ENCODE measurements at regions not wholly inside any gene's neighbourhood (a gene's known extent, or its start where the extent isn't known, plus 50 kb on each side); places are given as distances from the start of the nearest gene placed in this dataset.
"Not testable (repeated sequence)": the region's sequence is repeated elsewhere in the genome, so short reads cannot be mapped to it uniquely, and the experiment has no call there.

DNA sequence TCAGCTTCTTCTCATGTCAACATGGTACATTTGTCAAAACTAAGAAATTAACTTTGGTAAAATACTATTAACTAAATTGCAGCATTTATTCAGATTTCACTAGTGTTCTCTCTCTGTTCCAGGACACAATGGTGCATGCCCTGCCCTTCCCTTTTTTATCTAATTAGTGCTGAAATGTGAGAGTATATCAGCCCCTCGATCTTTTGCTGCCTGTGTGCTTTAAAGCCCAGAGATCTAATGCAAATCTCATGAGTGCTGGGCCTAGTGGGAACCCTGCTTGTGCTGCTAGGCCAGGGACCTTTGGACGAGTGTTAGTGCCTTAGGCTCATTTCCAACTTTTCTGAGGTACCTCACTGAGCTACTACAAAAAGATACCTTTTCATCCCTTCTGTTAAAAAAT lies 221.1 kb upstream of the EDNRB start:
- DNase-seq (ENCODE audit: low read depth, low spot score) = no peak

DNA sequence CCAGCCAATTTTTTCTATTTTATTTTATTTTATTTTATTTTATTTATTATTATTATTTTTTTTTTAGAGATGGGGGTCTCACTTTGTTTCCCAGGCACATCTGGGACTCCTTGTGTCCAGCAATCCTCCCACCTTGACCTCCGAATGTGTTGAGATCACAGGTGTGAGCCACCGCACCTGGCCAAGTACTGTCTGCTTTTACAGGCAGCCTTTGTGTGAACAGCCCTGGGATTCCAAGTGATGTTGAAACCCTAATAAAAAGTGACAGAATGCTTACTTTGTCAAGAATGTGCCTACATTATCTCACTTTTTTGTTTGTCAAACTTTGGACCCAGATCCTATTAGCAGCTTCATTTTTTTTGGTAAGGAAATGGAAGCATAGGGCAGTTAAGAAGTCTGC lies 220.1 kb upstream of the EDNRB start:
- DNase-seq (ENCODE audit: low read depth, low spot score) = no peak

DNA sequence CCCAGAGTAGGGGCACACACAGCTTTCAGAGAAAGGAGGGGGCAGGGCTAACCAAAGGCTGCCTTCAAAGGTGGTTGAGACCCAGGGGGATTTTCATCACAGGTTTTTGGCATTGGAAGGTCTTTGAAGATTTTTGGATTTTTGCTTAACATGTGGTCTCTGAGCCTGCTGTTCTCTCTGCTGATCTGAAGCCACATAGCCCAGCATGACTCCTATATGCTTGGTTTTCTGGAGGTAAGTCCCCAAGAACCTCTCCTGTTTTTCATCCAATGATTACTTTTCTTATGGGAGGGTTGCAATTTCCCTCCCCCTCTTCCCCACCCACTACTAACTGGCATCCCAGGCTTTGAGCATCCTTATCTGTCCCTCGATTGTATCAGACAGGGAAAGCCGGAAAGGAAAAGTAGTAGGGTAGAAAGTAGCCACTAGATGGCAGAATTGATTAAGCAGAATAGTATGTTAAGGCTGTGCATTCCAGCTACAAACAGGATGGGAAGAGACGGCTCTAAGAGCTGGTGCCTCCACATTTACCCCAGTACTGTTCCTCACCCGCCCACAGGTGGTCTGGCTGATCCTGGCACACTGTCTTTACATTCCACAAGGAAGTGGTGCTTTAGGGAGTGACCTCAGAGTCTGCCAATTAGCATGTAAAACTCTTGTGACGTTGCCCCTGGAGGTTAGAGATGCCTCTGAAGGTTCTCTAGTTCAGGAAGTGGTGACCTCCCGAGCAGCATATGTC lies 218.9 kb upstream of the EDNRB start:
- DNase-seq (ENCODE audit: low read depth, low spot score) = peak; percentile 81

DNA sequence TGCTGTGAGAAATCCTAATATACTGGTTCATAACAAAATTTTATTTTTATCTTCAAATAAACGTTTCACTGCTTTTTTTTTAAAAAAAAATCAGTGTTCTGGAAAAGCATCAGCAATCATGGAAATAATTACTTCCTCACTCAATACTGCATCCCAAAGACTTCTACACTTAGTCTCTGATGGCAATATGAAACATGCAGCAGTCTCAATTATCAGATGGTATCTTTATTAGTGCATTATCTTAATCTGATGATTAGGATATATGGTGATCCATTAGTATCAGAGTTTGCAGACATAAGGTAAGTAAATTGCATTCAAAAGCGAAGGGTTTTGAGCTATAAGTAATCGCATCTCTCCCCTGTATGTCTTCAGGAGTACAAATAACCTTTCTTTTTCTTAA lies 218.3 kb upstream of the EDNRB start:
- no peak for DNase-seq (ENCODE audit: low read depth, low spot score)

DNA sequence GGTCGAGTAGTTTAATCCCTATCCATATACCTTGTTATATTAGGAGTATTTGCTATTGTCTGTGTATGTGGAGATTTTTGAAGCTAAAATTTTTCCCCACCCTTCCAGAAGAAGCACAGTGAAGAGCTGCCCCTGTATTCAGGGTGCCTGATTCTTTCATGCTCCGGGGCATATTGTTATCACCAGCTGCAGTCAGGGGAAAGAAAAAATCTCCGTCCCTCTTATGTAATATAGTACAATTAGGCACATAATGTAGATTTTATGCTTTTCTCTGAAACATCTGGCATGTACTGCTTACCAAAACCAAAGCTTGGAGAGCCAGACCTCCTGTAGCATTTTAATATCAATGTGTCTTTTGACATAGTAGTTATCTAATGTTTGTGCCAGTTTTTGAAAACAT lies 214.9 kb upstream of the EDNRB start:
- DNase-seq (ENCODE audit: low read depth, low spot score) = no peak

DNA sequence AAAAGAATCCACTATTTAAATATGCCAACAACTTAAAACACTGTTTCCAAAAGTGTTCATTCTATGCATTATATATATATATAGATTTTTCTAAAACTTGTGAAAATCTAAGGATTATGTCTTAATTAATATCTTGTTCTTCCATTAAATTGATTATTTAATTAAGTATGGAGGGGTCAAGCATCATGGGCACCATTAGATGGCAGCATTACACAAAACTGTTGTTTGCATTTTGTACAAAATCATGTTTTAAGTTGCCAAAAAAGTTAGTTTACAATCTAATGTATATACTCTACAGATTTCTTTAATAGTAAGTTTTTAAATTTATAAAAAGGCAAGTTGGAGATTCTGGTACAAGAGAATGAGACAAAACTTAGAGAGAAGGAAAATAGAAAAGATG lies 213.2 kb upstream of the EDNRB start:
- DNase-seq (ENCODE audit: low read depth, low spot score) = peak; percentile 12

DNA sequence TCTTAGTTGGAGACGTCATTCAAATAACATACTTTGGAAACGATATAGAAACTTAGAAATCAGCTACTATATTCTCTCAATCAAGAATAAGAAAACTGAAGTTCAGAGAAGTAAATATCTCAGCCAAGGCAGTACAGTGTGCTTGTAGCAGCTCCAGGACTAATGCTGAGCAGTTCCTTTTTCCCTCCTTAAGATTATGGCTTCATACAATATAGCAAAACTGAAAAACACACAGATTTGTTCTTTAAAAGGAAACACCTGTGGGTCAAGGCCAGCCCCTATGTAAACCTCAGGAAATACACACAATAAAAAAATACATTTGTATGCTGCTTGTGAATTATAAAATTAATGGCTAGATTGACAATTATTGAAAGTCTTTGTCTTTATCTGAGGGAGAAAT lies 212.7 kb upstream of the EDNRB start:
- DNase-seq (ENCODE audit: low read depth, low spot score) = no peak

DNA sequence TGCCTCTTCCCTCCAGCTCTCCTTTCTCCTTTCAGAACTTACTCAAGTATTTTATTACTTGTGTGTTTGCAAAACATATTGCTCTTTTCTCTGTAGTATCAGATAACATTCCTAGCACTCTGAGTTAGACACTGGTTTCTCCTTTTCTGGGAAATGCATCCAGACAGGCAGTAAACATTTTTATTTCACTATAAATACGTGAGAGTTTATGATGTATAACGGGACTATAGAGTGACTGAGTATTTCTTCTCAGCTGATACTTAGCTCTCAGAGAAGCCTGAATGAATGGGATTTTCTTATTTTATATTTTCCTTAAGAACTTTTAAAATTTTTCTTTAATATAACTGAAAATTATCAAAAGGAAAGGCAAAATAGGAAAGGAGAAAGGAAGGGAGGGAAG lies 211.2 kb upstream of the EDNRB start:
- DNase-seq (ENCODE audit: low read depth, low spot score) = no peak

DNA sequence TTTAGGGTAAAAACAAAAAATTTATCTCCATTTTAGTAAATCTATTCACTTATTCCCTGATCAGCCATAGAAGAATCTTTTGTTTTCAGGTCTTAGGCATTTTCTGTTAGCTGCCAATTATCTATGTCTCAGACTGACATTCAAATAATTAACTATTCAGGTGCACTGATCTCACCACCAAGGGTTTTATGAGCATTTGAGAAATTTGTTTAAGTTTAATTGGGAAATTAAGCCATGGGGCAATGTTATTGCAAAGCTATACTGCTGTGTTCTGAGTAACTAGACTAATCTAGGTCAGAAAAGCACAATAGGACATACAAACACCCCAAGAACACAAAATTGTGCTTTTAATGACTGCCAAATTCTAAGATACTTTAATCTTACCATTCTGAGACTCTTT lies 210.7 kb upstream of the EDNRB start:
- DNase-seq (ENCODE audit: low read depth, low spot score) = no peak

DNA sequence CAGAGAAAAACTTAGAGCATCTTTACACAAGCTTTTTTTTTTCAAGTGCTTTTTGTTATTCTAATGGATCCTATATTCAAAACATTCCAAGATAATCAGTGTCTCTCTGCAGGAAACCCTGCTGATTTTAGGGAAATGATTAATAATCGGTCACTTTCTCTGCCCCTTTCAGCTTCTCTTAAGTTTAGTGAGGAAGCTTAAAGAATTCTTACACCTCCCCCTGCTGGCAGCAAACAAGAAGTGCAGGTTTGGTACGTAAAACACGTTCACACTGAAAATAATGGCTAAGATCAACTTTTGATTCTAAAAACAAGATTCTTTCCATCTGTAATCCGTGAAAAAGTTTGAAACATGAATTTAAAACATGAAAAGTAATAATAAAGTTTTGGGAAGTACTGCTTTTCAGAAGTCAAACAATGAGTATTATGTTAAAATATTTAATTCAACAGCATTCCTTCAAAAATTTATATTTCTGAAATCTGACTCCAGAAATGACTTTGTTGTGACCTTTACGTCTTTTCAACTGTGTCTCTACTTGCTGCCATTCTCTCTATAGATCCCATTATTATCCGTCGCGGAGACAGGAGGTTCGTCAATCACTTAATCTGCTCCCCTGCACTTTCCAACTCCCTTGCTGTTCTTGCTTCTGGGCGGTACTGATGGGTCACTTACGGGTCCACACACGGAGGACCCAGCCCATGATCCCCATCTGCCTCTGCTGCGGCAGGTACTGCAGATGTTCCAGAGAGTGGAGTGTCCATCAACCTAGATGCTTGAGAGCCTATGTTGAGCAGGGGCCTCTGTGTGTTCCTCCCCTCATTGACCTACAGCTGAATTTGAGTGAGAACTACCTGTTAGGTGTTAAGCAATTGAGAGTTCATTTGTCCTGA lies 203.1 kb upstream of the EDNRB start:
- DNase-seq (ENCODE audit: low read depth, low spot score) = peak; percentile 77

DNA sequence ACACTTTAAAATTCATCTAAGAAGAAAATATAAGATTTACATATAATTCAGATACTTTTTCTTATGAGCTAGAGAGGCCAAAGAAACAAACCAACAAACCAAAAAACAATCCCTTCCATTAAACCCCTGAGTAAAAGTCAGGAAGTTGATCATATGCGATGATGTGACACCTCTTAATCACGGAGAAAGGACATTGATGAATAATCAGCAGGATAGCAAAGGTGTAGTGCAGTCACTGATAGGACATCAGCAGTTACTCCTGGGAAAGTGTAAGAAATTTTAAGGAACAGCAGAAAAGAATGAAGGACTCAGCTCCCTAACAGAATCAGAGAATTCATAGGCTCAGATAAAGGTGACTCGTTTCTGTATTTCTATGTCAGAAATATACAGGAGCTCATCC lies 202.4 kb upstream of the EDNRB start:
- DNase-seq (ENCODE audit: low read depth, low spot score) = no peak

DNA sequence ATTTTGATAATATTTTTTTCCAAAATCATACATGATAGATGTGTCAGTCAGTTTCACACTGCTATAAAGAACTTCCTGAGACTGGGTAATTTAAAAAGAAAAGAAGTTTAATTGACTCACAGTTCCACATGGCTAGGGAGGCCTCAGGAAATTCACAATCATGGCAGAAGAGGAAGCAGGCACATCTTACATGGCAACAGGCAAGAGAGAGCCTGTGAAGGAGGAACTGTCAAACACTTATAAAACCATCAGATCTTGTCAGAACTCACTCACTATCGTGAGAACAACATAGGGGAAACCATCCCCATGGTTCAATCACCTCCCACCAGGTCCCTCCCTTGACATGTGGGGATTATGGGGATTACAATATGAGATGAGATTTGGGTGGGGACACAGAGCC lies 201.5 kb upstream of the EDNRB start:
- DNase-seq (ENCODE audit: low read depth, low spot score) = not testable (repeated sequence)

DNA sequence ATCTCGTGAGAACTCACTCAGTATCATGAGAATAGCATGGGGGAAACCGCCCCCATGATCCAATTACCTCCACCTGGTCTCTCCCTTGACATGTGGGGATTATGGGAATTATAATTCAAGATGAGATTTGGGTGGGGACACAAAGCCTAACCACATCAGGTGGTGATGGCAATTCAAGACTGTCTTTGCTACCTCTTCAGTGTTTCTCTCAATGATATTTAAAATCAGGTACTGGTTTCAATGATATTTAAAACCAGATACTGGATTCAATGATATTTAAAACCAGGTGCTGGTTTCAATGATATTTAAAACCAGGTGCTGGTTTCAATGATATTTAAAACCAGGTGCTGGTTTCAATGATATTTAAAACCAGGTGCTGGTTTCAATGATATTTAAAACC lies 198.4 kb upstream of the EDNRB start:
- not testable (repeated sequence) for DNase-seq (ENCODE audit: low read depth, low spot score)

DNA sequence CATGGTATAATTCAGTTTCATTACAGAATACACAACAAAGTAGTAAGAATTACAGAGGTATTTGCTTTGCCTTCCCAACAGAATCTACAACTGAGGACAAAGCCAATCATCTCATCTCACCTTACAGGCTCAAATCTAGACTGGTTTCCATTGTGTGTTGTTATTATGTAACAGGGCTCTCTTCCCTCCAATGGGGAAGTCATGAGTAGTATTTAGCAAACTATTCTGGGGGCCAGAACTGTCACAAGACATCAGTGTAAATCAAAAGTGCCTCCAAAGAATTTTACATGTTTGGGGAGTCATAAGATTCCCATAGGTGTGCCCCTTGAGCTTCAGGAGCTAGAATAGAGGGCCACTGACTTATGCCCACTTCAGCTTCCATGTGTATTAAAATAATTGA lies 187.0 kb upstream of the EDNRB start:
- no peak for DNase-seq (ENCODE audit: low read depth, low spot score)

DNA sequence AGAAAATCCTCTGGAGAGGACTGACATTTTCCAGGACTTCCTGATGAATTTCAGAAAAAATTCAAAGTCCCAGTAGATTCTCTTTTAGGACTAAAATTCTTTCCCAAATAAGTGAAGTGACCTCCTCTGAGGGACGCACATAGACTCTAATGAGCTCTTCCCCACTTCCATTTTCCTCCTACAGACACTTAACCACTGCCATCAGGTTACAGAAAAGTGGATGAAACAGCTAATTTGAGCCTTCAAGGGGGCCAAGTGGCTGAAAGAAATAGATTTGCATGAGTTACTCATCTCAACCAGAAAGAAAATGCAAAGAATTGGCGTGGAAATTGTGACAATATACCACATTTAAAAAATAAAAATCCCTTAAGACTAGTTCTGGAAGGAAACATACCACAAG lies 185.3 kb upstream of the EDNRB start:
- DNase-seq (ENCODE audit: low read depth, low spot score) = no peak

DNA sequence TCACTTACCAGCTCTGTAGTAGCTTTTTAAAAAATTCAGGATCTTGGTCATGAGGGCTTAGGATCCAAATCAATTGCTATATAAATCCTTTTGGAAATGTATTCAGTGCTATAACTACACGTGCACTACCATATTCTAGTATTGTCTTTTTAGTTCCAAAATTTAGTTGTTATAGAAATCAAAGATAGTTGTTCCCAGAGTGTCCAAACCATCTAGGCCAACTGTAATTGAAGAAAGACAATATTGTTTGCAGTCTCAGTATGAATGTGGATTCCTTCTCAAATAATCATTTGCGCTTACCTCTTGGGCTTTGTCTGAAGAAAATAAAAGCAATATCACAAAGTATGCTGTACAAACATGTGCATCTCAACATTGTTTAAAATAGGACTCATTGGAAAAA lies 184.1 kb upstream of the EDNRB start:
- no peak for DNase-seq (ENCODE audit: low read depth, low spot score)

DNA sequence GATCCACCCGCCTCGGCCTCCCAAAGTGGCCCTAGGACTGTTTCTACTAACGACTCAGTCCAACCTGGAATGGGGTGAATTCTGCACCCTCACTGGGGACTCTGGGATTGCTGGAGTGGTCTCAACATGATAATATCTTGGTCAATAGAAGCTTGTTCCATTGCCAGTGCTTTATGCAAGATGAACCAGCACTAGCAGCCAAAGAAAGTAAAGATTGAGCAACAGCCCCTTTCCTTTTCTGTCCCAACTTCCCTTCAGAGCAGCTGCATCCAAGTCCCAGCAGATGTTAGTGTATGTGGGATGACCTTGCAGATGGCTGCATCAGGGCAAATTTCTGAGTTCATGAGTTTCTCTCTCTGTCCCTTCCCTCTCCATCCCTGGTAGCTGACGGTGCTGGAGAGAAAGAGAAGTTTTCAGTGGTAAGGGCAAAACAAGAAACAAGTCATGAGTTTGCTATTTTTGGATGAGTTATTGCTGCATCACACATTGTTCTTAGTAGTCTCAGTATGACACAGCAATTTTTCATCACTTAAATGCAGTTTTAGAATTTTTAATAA lies 183.6 kb upstream of the EDNRB start:
- DNase-seq (ENCODE audit: low read depth, low spot score) = peak; percentile 4

DNA sequence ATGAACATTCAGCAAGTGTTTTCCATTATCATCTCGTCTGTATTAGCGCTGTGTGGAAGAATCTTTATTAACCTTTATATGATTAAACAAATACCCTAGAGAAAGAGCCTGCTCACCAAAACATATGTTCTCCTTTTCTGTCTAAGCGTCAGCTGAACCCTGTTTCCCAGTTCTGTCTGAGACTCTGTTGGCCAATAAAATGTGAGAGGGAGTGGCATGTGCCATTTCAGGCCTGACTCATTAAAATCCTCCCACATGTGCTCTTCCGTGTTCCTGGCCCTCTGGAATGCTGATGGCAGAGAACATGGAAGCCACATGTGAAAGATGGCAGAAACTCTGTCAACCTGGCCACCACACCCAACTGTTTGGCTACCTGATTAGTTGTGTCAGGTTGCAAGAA lies 181.9 kb upstream of the EDNRB start:
- DNase-seq (ENCODE audit: low read depth, low spot score) = no peak

DNA sequence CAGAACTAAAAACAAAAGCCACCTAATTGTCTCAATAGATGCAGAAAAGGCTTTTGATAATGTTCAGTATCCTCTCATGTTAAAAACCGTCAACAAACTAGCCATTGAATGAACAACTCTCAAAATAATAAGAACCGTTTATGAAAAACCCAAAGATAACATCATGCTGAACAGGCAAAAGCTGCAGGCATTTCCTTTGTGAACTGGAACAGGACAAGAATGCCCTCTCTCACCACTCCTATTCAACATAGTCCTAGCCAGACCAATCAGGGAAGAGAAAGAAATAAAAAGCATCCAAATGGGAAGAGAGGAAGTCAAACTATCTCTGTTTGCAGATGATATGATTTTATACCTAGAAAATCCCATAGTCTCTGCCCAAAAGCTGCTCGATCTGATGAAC lies 179.6 kb upstream of the EDNRB start:
- no peak for DNase-seq (ENCODE audit: low read depth, low spot score)

DNA sequence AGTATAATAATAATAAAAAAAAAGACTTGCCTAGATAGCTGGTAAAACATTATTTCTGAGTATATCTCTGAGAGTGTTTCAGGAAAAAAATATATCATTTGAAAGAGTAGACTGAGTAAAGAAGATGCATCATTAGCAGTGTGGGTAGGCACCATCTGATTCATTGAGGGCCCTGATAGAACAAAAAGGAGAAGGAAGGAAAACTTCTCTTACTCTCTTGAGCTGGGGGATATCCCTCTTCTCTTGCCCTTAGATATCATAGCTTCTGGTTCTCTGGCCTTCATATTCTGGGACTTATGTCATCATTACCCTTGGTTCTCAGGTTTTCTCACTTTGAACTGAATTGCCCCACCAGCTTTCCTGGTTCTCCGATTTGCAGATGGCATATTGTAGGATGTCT lies 177.6 kb upstream of the EDNRB start:
- no peak for DNase-seq (ENCODE audit: low read depth, low spot score)

DNA sequence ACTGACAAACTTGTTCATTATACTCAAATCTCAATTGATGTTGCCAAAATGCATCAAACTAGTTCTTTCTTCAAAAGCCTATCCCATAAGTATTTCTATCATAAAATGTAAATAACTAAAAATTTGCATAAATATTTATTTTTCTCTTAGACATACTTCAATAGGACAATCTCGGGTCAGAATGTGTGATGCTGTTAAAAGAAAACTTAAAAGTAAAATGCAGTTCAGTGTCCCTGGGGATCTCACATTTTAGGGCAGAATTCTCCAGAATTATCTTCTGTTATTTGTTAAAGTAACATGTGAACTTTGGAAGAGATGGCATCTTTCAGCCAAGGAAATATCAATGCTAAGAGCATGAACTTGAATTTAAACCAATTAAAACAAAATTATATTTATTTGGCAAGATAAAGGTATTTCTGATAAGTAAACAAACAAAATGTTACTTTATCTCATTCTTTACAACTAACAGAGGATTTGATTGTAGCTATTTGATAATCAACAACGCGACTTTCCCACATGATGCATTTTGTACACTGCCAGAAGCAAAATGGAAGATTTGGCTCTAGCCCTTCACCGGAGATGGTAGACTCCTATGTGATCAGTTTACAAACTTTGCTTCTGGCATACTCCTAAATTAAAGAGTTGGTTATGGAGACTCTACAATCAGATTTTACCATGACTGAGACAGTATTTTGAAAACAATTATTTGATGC lies 169.5 kb upstream of the EDNRB start:
- DNase-seq (ENCODE audit: low read depth, low spot score) = no peak
